ENCODE measurements at regions not wholly inside any gene's neighbourhood (a gene's known extent, or its start where the extent isn't known, plus 50 kb on each side); places are given as distances from the start of the nearest gene placed in this dataset.

DNA sequence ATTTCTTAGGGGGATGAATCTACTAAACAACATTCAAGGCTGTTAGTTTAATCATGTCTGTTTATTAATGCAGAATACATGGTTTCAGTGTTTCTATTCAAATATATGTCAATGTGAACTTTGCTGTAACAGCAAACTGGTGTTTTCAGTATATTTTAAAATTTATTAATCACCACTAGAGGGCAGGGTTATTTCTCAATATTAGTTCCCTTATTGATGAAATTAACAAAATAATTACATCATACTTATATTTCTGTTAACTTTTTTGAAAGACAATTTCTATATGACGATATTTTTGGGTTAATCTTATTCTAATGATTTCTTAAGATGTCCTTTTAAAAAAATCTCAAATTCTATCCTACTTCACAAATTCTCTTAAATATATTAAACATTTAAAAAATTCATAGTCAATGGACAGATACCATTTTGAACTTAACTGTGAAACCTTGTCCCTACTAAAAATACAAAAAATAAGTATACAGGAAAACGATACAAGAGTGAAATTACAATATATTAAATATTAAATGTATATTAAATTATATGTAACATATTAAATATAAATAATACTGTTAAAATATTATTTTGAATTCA lies 1034.1 kb upstream of the PRMT6 start:
- H3K4me3 ChIP-seq (ENCODE audit: low read depth, poor library complexity, severe bottlenecking), result no peak overlapping the region
- TF ChIP-seq POLR2A (IDR thresholded peaks at IDR 0.05), result no peak
- TF ChIP-seq, protein P1, sequence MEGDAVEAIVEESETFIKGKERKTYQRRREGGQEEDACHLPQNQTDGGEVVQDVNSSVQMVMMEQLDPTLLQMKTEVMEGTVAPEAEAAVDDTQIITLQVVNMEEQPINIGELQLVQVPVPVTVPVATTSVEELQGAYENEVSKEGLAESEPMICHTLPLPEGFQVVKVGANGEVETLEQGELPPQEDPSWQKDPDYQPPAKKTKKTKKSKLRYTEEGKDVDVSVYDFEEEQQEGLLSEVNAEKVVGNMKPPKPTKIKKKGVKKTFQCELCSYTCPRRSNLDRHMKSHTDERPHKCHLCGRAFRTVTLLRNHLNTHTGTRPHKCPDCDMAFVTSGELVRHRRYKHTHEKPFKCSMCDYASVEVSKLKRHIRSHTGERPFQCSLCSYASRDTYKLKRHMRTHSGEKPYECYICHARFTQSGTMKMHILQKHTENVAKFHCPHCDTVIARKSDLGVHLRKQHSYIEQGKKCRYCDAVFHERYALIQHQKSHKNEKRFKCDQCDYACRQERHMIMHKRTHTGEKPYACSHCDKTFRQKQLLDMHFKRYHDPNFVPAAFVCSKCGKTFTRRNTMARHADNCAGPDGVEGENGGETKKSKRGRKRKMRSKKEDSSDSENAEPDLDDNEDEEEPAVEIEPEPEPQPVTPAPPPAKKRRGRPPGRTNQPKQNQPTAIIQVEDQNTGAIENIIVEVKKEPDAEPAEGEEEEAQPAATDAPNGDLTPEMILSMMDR (IDR thresholded peaks at IDR 0.05), result no peak
- 13 to 16% methylated on average over 2 of the region's 2 CpGs for WGBS, 2 donors
- DNase-seq (ENCODE audit: low spot score in 2 of 2), result no peak
- intact Hi-C loops (cut with DNase I; ENCODE audit: low total_unique reads), result no loop called here

DNA sequence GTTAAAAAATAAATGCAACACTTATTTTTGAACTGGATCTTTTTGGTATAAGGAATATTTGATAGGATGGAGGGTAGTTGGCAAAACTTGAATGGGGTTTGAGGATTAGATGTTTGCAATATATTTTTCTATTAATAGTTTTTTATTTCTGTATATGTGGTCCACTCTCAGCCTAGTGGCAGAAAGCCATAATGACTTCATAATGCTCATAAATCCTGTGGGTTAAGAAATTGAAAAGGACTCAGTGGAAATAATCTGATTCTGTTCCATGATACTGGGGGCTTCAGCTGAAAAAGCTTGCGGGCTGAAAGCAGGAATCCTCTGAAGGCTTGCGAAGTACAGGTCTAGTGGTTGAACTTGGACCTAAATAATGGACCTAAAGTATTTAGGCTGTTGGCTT lies 1028.6 kb upstream of the PRMT6 start:
- TF ChIP-seq POLR2A (IDR thresholded peaks at IDR 0.05), result no peak
- TF ChIP-seq, protein P1 (IDR thresholded peaks at IDR 0.05), result no peak
- 87 to 92% methylated on average over 2 of the region's 2 CpGs for WGBS, 2 donors
- intact Hi-C loops (cut with DNase I; ENCODE audit: low total_unique reads), result no loop called here
- no peak overlapping the region for H3K4me3 ChIP-seq (ENCODE audit: low read depth, poor library complexity, severe bottlenecking)
- DNase-seq (ENCODE audit: low spot score in 2 of 2), result no peak

- TF ChIP-seq, protein P1 (IDR thresholded peaks at IDR 0.05), result no peak
- TF ChIP-seq POLR2A (IDR thresholded peaks at IDR 0.05), result no peak
- intact Hi-C loops (cut with DNase I; ENCODE audit: low total_unique reads), result no loop called here
- H3K4me3 ChIP-seq (ENCODE audit: low read depth, poor library complexity, severe bottlenecking), result no peak overlapping the region
- DNase-seq (ENCODE audit: low spot score in 2 of 2), result no peak
These were observed 1018.9 kb upstream of the PRMT6 start for GRCh38 chr1:106037526-106037925.

GRCh38 chr1:106038260-106038659 lies 1018.2 kb upstream of the PRMT6 start:
- no peak for TF ChIP-seq POLR2A (IDR thresholded peaks at IDR 0.05)
- TF ChIP-seq, protein P1 (IDR thresholded peaks at IDR 0.05), result no peak
- 71 to 73% methylated on average over 1 of the region's 1 CpG for WGBS, 2 donors
- DNase-seq (ENCODE audit: low spot score in 2 of 2), result no peak
- intact Hi-C loops (cut with DNase I; ENCODE audit: low total_unique reads), result no loop called here
- no peak overlapping the region for H3K4me3 ChIP-seq (ENCODE audit: low read depth, poor library complexity, severe bottlenecking)

GRCh38 chr1:106043971-106044370 lies 1012.5 kb upstream of the PRMT6 start:
- no peak for DNase-seq (ENCODE audit: low spot score in 2 of 2)
- intact Hi-C loops (cut with DNase I; ENCODE audit: low total_unique reads), result no loop called here
- WGBS, 2 donors, result 92 to 93% methylated on average over 2 of the region's 2 CpGs
- TF ChIP-seq, protein P1 (IDR thresholded peaks at IDR 0.05), result no peak
- no peak overlapping the region for H3K4me3 ChIP-seq (ENCODE audit: low read depth, poor library complexity, severe bottlenecking)

- WGBS, 2 donors, result 52 to 66% methylated on average over 3 of the region's 3 CpGs
- intact Hi-C loops (cut with DNase I; ENCODE audit: low total_unique reads), result no loop called here
- DNase-seq (ENCODE audit: low spot score in 2 of 2), result no peak
- no peak overlapping the region for H3K4me3 ChIP-seq (ENCODE audit: low read depth, poor library complexity, severe bottlenecking)
- no peak for TF ChIP-seq POLR2A (IDR thresholded peaks at IDR 0.05)
- TF ChIP-seq, protein P1 (IDR thresholded peaks at IDR 0.05), result no peak
These were observed 1009.3 kb upstream of the PRMT6 start for GRCh38 chr1:106047210-106047609.
